ENCODE measurements at regions not wholly inside any gene's neighbourhood (a gene's known extent, or its start where the extent isn't known, plus 50 kb on each side); places are given as distances from the start of the nearest gene placed in this dataset.

GRCh38 chr6:19158586-19158985, 678.6 kb upstream of the ID4 start:
- Histone ChIP-seq H3K9me3 (no peaks in the 10 kb centered on the region), H2AFZ (ENCODE audit: low read depth) (no peak overlapping the region), H4K20me1 (ENCODE audit: insufficient read depth) (no peaks in the 10 kb centered on the region), H3K79me2 (ENCODE audit: insufficient read depth) (no peaks in the 10 kb centered on the region), H3K4me3 (ENCODE audit: low read depth in 2 of 2, low read length in 1 of 2) (no peak overlapping the region), H3K36me3 (replicated peaks in 1 of 2; ENCODE audit: control insufficient read depth in 1 of 2, insufficient read depth in 2 of 2, low read length in 1 of 2) (no peaks in the 10 kb centered on the region), H3K4me2 (no peak overlapping the region), H3K9ac (no peak overlapping the region), H3F3A (replicated peaks; ENCODE audit: insufficient read depth) (no peaks in the 10 kb centered on the region), H3K27me3 (ENCODE audit: insufficient read depth) (no peaks in the 10 kb centered on the region), H3K9me2 (0 out of 2 replicates have a peak, but pooled peaks cover 3% of the 10 kb centered on the region), H3K27ac (ENCODE audit: low read depth in 2 of 2, low read length in 1 of 2) (no peak overlapping the region), H3K4me1 (ENCODE audit: control insufficient read depth in 1 of 2, insufficient read depth in 2 of 2, low read depth in 1 of 2, low read length in 1 of 2) (no peaks in the 10 kb centered on the region)
- ChIA-PET POLR2A (no interaction called here), CTCF (no interaction called here)
- 0% methylated on average over 1 of the region's 1 CpG for WGBS (ENCODE audit: low lambda C conversion rate)
- no peak for DNase-seq
- TF ChIP-seq GATA2 (CRISPR knock-in tag; IDR thresholded peaks at IDR 0.05) (no peak), IRF3 (IDR thresholded peaks at IDR 0.05; ENCODE audit: low read depth, low read length) (no peak), JUND (IDR thresholded peaks at IDR 0.05) (no peak), ELF1 (IDR thresholded peaks at IDR 0.05) (no peak), NFIC (IDR thresholded peaks at IDR 0.05; ENCODE audit: borderline replicate concordance) (no peak)

GRCh38 chr6:19159089-19159488, 678.1 kb upstream of the ID4 start:
- Histone ChIP-seq H3K4me1 (ENCODE audit: control insufficient read depth in 1 of 2, insufficient read depth in 2 of 2, low read depth in 1 of 2, low read length in 1 of 2) (no peaks in the 10 kb centered on the region), H4K20me1 (ENCODE audit: insufficient read depth) (no peaks in the 10 kb centered on the region), H3K4me3 (ENCODE audit: low read depth in 2 of 2, low read length in 1 of 2) (no peak overlapping the region), H3K4me2 (no peak overlapping the region), H3K36me3 (replicated peaks in 1 of 2; ENCODE audit: control insufficient read depth in 1 of 2, insufficient read depth in 2 of 2, low read length in 1 of 2) (no peaks in the 10 kb centered on the region), H3K79me2 (ENCODE audit: insufficient read depth) (no peaks in the 10 kb centered on the region), H3K27ac (ENCODE audit: low read depth in 2 of 2, low read length in 1 of 2) (no peak overlapping the region), H3K9me2 (0 out of 2 replicates have a peak, but pooled peaks cover 3% of the 10 kb centered on the region), H2AFZ (ENCODE audit: low read depth) (no peak overlapping the region), H3K9me3 (no peaks in the 10 kb centered on the region), H3K9ac (no peak overlapping the region), H3F3A (replicated peaks; ENCODE audit: insufficient read depth) (no peaks in the 10 kb centered on the region), H3K27me3 (ENCODE audit: insufficient read depth) (no peaks in the 10 kb centered on the region)
- ChIA-PET POLR2A (no interaction called here), CTCF (no interaction called here)
- DNase-seq: no peak
- TF ChIP-seq CHD2 (IDR thresholded peaks at IDR 0.05; ENCODE audit: low read length, partially characterized antibody) (no peak), TCF12 (IDR thresholded peaks at IDR 0.05) (no peak), SIN3A (IDR thresholded peaks at IDR 0.05; ENCODE audit: borderline replicate concordance, low read depth, low read length) (no peak), FOSL2 (IDR thresholded peaks at IDR 0.05; ENCODE audit: borderline replicate concordance, low read depth) (no peak), GABPA (IDR thresholded peaks at IDR 0.05; ENCODE audit: low read depth) (no peak), TAF1 (IDR thresholded peaks at IDR 0.05; ENCODE audit: borderline replicate concordance, low read depth, low read length) (no peak), TEAD4 (IDR thresholded peaks at IDR 0.05; ENCODE audit: borderline replicate concordance, insufficient read depth) (no peak), JUND (IDR thresholded peaks at IDR 0.05) (no peak), GATA2 (CRISPR knock-in tag; IDR thresholded peaks at IDR 0.05) (no peak), USF1 (IDR thresholded peaks at IDR 0.05; ENCODE audit: borderline replicate concordance, low read depth) (no peak), USF2 (IDR thresholded peaks at IDR 0.05; ENCODE audit: borderline replicate concordance, low read depth, low read length) (no peak), MEF2A (IDR thresholded peaks at IDR 0.05; ENCODE audit: borderline replicate concordance, low read depth) (no peak), MXI1 (IDR thresholded peaks at IDR 0.05; ENCODE audit: low read depth, low read length) (no peak), SMC3 (IDR thresholded peaks at IDR 0.05; ENCODE audit: low read depth, low read length) (no peak)
- 3% methylated on average over 1 of the region's 1 CpG for WGBS (ENCODE audit: low lambda C conversion rate)
